Heart right ventricle (tissue), 16 donors: ENCODE measurements at regions not wholly inside any gene's neighbourhood (a gene's known extent, or its start where the extent isn't known, plus 50 kb on each side); places are given as distances from the start of the nearest gene placed in this dataset.

Experiments used
- ATAC-seq, 8 donors: fragments of 200-7000 bp; cut with Tn5 transposase; one replicate each; pipeline ENCODE4 v1.9.1; 2020; ENCODE audit warnings: mild to moderate bottlenecking in 8 of 8, moderate library complexity in 8 of 8, moderate number of reproducible peaks in 1 of 8
- DNase-seq, 2 donors: peaks; one replicate each; pipeline ENCODE4 v3.0.0-alpha.2; 2020
- H3K27ac ChIP-seq, 10 donors: fragments of 200-600 bp; sonication (generic) in 2 of 10; one replicate each; pipeline versions ENCODE4 v1.5.0 to v1.8.0; 2020 to 2022; ENCODE audit warnings: mild to moderate bottlenecking in 3 of 10
- H3K27me3 ChIP-seq, 7 donors: fragments of 200-600 bp; one replicate each; pipeline ENCODE4 v1.8.0; 2021 to 2022; ENCODE audit warnings: mild to moderate bottlenecking in 2 of 7
- H3K36me3 ChIP-seq, 9 donors: fragments of 200-600 bp; sonication (generic) in 1 of 9; one replicate each; pipeline versions ENCODE4 v1.5.0 to v1.8.0; 2020 to 2022; ENCODE audit warnings: mild to moderate bottlenecking in 2 of 9
- H3K4me1 ChIP-seq, 9 donors: fragments of 200-600 bp; sonication (generic) in 1 of 9; one replicate each; pipeline versions ENCODE4 v1.5.0 to v1.8.0; 2020 to 2022; ENCODE audit warnings: mild to moderate bottlenecking in 4 of 9
- H3K4me3 ChIP-seq, 10 donors: fragments of 200-600 bp; sonication (generic) in 2 of 10; one replicate each; pipeline versions ENCODE4 v1.5.0 to v1.8.0; 2020 to 2022; ENCODE audit warnings: mild to moderate bottlenecking in 7 of 10, moderate library complexity in 2 of 10
- H3K9me3 ChIP-seq, 11 donors: fragments of 200-600 bp in 10 of 11; sonication (generic) in 2 of 11; one replicate each; pipeline versions ENCODE4 v1.5.0 to v1.8.0; 2013 to 2022; ENCODE audit warnings: mild to moderate bottlenecking in 2 of 11, control low read depth in 1 of 11, moderate library complexity in 1 of 11
- CTCF ChIP-seq, 9 donors: fragments of 200-600 bp; sonication (generic) in 2 of 9; IDR thresholded peaks; one replicate each; pipeline versions ENCODE4 v1.5.0 to v1.8.0; 2021 to 2022; ENCODE audit warnings: antibody characterized with exemption in 9 of 9, mild to moderate bottlenecking in 5 of 9, moderate library complexity in 1 of 9
- WGBS, 2 donors: extraction: QIAGEN DNeasy Blood & Tissue Kit; methylation state at CpG; one replicate each; pipeline ENCODE4 v1.1.7; 2013; ENCODE audit warnings: inconsistent platforms in 1 of 2; 5-methylcytosine and 5-hydroxymethylcytosine counted together
- intact Hi-C, 10 donors: fragments of 100-400 bp; cut with DNase I; formaldehyde crosslinking; loops; one replicate each; pipeline versions ENCODE4 v1.11.1 to v1.14.2; 2022
- donor health status: Arrhythmogenic right ventricular cardiomyopathy.
- donor health status: ischemic (EF 13 %, LVEDD 7.1; RV severe dilation, severe dysfunction).
- donor health status: healthy with polysubstance abuse.
- donor health status: DM: no; HTN: yes; CAD: no.
- donor health status: DM: no; HTN: no; CAD: no.
- donor health status: ischemic (EF 25% LVEDD 6.9; RV normal size, moderate dysfunction).
- donor health status: ischemic (EF 25% LVEDD 5.7; RV mildly dilated, moderate dysfunction).
- donor health status: healthy.
- donor health status: DM: yes; HTN: yes; CAD: no.
- donor health status: Ischemic cardiomyopathy.
- donor health status: ischemic (EF 35%, LVEDD 5.7; RV mildly dilated, moderate dysfunction).
- donor health status: nonischemic (EF 11% LVEDD 7.7; RV severe dilation, severe dysfunction).
- donor health status: DM: yes; HTN: yes; CAD: no.
- donor health status: PGD.
- donor health status: ischemic (EF 29% LVEDD 5.4; RV normal size, mild dysfunction).
- donor health status: nonischemic (EF 23%, LVEDD 6.1; RV moderate dilation, normal function).

GRCh38 chr16:63744077-63744874 is 1377.6 kb downstream of the CDH11 start:
- 86 to 89% methylated on average over 13 of the region's 13 CpGs for WGBS, 2 donors
- no peaks in the 10 kb centered on the region for H3K27me3 ChIP-seq
- no peak overlapping the region for H3K27ac ChIP-seq
- no peaks in the 10 kb centered on the region for H3K9me3 ChIP-seq
- H3K36me3 ChIP-seq = no peaks in the 10 kb centered on the region
- H3K4me3 ChIP-seq = no peak overlapping the region
- TF ChIP-seq CTCF (IDR thresholded peaks at IDR 0.05) = peak in 2 of 9 donors; percentile 27 to 28
- intact Hi-C loops = no loop called here
- ATAC-seq (peak in 5 of 8 donors; percentile 33 to 81 (median 65)), DNase-seq (peak in 1 of 2 donors; percentile 10)
- H3K4me1 ChIP-seq = no peaks in the 10 kb centered on the region

GRCh38 chr16:63742150-63742549 is 1379.7 kb downstream of the CDH11 start:
- Histone ChIP-seq H3K27me3 (no peaks in the 10 kb centered on the region), H3K4me3 (no peak overlapping the region), H3K9me3 (no peaks in the 10 kb centered on the region), H3K4me1 (no peaks in the 10 kb centered on the region), H3K27ac (no peak overlapping the region), H3K36me3 (no peaks in the 10 kb centered on the region)
- TF ChIP-seq CTCF (IDR thresholded peaks at IDR 0.05) = no peak
- intact Hi-C loops = no loop called here
- ATAC-seq (no peak), DNase-seq (no peak)

GRCh38 chr16:63737633-63738032 is 1384.2 kb downstream of the CDH11 start:
- Histone ChIP-seq H3K36me3 (no peaks in the 10 kb centered on the region), H3K27ac (no peak overlapping the region), H3K9me3 (no peaks in the 10 kb centered on the region), H3K4me1 (no peaks in the 10 kb centered on the region), H3K4me3 (no peak overlapping the region), H3K27me3 (no peaks in the 10 kb centered on the region)
- no peak for TF ChIP-seq CTCF (IDR thresholded peaks at IDR 0.05)
- DNase-seq = no peak
- intact Hi-C loops = no loop called here
- ATAC-seq = no peak

- Histone ChIP-seq H3K4me1 (no peaks in the 10 kb centered on the region), H3K9me3 (no peaks in the 10 kb centered on the region), H3K27me3 (no peaks in the 10 kb centered on the region), H3K36me3 (no peaks in the 10 kb centered on the region), H3K4me3 (no peak overlapping the region), H3K27ac (no peak overlapping the region)
- DNase-seq = no peak
- TF ChIP-seq CTCF (IDR thresholded peaks at IDR 0.05) = no peak
- WGBS, 2 donors = 73 to 87% methylated on average over 1 of the region's 1 CpG
- ATAC-seq = no peak
- intact Hi-C loops = no loop called here
Measured at GRCh38 chr16:63735456-63735855, 1386.4 kb downstream of the CDH11 start.
